HG03280 (cell line): ENCODE measurements at regions not wholly inside any gene's neighbourhood (a gene's known extent, or its start where the extent isn't known, plus 50 kb on each side); places are given as distances from the start of the nearest gene placed in this dataset.
"Not testable (repeated sequence)": the region's sequence is repeated elsewhere in the genome, so short reads cannot be mapped to it uniquely, and the experiment has no call there.

ENCODE experiments used
- ATAC-seq: cut with Tn5 transposase; IDR thresholded peaks from one replicate; pipeline ENCODE4 v1.9.1; 2021; ENCODE audit warnings: mild to moderate bottlenecking, moderate library complexity; ENCODE audit not compliant: unreplicated experiment

GRCh38 chr6:19562468-19562867, 274.7 kb upstream of the ID4 start:
- no peak for ATAC-seq

GRCh38 chr6:19569563-19569962, 267.6 kb upstream of the ID4 start:
- ATAC-seq, result no peak

GRCh38 chr6:19571176-19571575, 266.0 kb upstream of the ID4 start:
- ATAC-seq, result no peak

GRCh38 chr6:19578481-19578880, 258.7 kb upstream of the ID4 start:
- no peak for ATAC-seq

GRCh38 chr6:19584207-19584606, 253.0 kb upstream of the ID4 start:
- ATAC-seq, result not testable (repeated sequence)

GRCh38 chr6:19587238-19587942, 249.8 kb upstream of the ID4 start:
- no peak for ATAC-seq

GRCh38 chr6:19590501-19591131, 246.6 kb upstream of the ID4 start:
- ATAC-seq, result no peak

- ATAC-seq, result no peak
These were observed 239.3 kb upstream of the ID4 start for GRCh38 chr6:19597809-19598320.

- no peak for ATAC-seq
These were observed 237.2 kb upstream of the ID4 start for GRCh38 chr6:19599796-19600464.

GRCh38 chr6:19602434-19603013, 234.6 kb upstream of the ID4 start:
- ATAC-seq, result no peak

- ATAC-seq, result no peak
These were observed 233.4 kb upstream of the ID4 start for GRCh38 chr6:19603721-19604120.

- ATAC-seq, result no peak
These were observed 231.5 kb upstream of the ID4 start for GRCh38 chr6:19605624-19606023.

GRCh38 chr6:19608546-19608945, 228.6 kb upstream of the ID4 start:
- no peak for ATAC-seq

- ATAC-seq, result no peak
These were observed 227.1 kb upstream of the ID4 start for GRCh38 chr6:19609972-19610641.

- not testable (repeated sequence) for ATAC-seq
These were observed 224.3 kb upstream of the ID4 start for GRCh38 chr6:19612672-19613466.

GRCh38 chr6:19613678-19614077, 223.5 kb upstream of the ID4 start:
- no peak for ATAC-seq

GRCh38 chr6:19616022-19616421, 221.1 kb upstream of the ID4 start:
- no peak for ATAC-seq

- no peak for ATAC-seq
These were observed 204.9 kb upstream of the ID4 start for GRCh38 chr6:19632230-19632629.

GRCh38 chr6:19632786-19633185, 204.4 kb upstream of the ID4 start:
- no peak for ATAC-seq

GRCh38 chr6:19635728-19636127, 201.4 kb upstream of the ID4 start:
- ATAC-seq, result no peak
